ENCODE measurements at regions not wholly inside any gene's neighbourhood (a gene's known extent, or its start where the extent isn't known, plus 50 kb on each side); places are given as distances from the start of the nearest gene placed in this dataset.

- TF ChIP-seq CTCF (IDR thresholded peaks at IDR 0.05 in 4 of 5, conservative IDR thresholded peaks at IDR 0.05 in 1 of 5) (no peak), POLR2A (IDR thresholded peaks at IDR 0.05) (no peak)
Measured at GRCh38 chr2:13858626-13859025, 773.9 kb upstream of the LRATD1 start.

Data from gastrocnemius medialis (tissue), 4 donors.